Panc1 (cell line): ENCODE measurements at regions not wholly inside any gene's neighbourhood (a gene's known extent, or its start where the extent isn't known, plus 50 kb on each side); places are given as distances from the start of the nearest gene placed in this dataset.

Experiments
- ATAC-seq: fragments of 200-7000 bp; cut with Tn5 transposase; 2 replicates; pipeline ENCODE4 v1.9.1; 2020; ENCODE audit warnings: mild to moderate bottlenecking, moderate library complexity
- BruUV-seq: library from RNA; stranded (reverse); fragments of 400-500 nt; replicated peaks from 2 replicates; lab custom pipeline; 2021; lab: Mats Ljungman, UMichigan
- CTCF ChIA-PET: fragments of 300-600 bp; sonication (Branson Sonifier 250); formaldehyde crosslinking; loops from one replicate; lab custom pipeline; 2022; ENCODE audit warnings: antibody characterized with exemption; lab: Charles Lee
- POLR2A ChIA-PET: fragments of 300-600 bp; sonication (Branson Sonifier 250); formaldehyde crosslinking; loops from one replicate; lab custom pipeline; 2022; ENCODE audit warnings: antibody characterized with exemption; lab: Charles Lee
- DNase-seq: peaks from one replicate; pipeline ENCODE4 v3.0.0-alpha.2; 2010; ENCODE audit warnings: low read depth, low spot score
- H3K27ac ChIP-seq: 2 replicates; pipeline ENCODE4 v1.5.1; 2011; ENCODE audit warnings: mild to moderate bottlenecking, low read length, inconsistent platforms
- H3K27me3 ChIP-seq: fragments of 200-500 bp; sonication (Bioruptor generic); 2 replicates; pipeline ENCODE4 v1.6.0; 2014; ENCODE audit warnings: low read length, inconsistent platforms; ENCODE audit not compliant: control insufficient read depth, insufficient read depth
- H3K36me3 ChIP-seq: fragments of 200-500 bp; sonication (Bioruptor generic); 2 replicates; pipeline ENCODE4 v1.5.1; 2014; ENCODE audit warnings: inconsistent platforms, mild to moderate bottlenecking, low read length, moderate library complexity; ENCODE audit not compliant: control insufficient read depth, insufficient read depth
- H3K4me1 ChIP-seq: 2 replicates; pipeline ENCODE4 v1.5.1; 2011; ENCODE audit warnings: inconsistent platforms, mild to moderate bottlenecking, low read length, moderate library complexity; ENCODE audit not compliant: control insufficient read depth, insufficient read depth
- H3K4me3 ChIP-seq, 2 experiments: 2 replicates each; pipeline ENCODE4 v1.5.1; 2011 to 2012; ENCODE audit warnings: low read depth in 2 of 2, low read length in 2 of 2, mild to moderate bottlenecking in 2 of 2, inconsistent platforms in 1 of 2, moderate library complexity in 1 of 2
- H3K9me3 ChIP-seq: fragments of 200-500 bp; sonication (Bioruptor generic); 2 replicates; pipeline ENCODE4 v1.5.1; 2014; ENCODE audit warnings: low read depth, mild to moderate bottlenecking, inconsistent platforms, low read length, moderate library complexity; ENCODE audit not compliant: control insufficient read depth, insufficient read depth
- CTCF ChIP-seq: fragments of 450-650 bp; IDR thresholded peaks from 2 replicates; pipeline ENCODE4 v1.5.1; 2017; ENCODE audit warnings: mild to moderate bottlenecking
- POLR2AphosphoS5 ChIP-seq: IDR thresholded peaks from 2 replicates; pipeline ENCODE4 v1.6.1; 2012; ENCODE audit warnings: mild to moderate bottlenecking, low read depth, low read length, moderate library complexity
- SIN3A ChIP-seq: IDR thresholded peaks from 2 replicates; pipeline ENCODE4 v1.6.1; 2012; ENCODE audit warnings: low read depth, mild to moderate bottlenecking, low read length, moderate library complexity, borderline replicate concordance; ENCODE audit not compliant: insufficient read depth
- TCF7L2 ChIP-seq: IDR thresholded peaks from 2 replicates; pipeline ENCODE4 v1.6.1; 2011; ENCODE audit warnings: mild to moderate bottlenecking, low read depth, low read length, inconsistent platforms
- in situ Hi-C: cut with HindIII; loops from 2 replicates; pipeline ENCODE4 v1.10.0; 2016; ENCODE audit warnings: low sequenced_read_pairs, low pct_unique_long_range_greater_than_20kb
- intact Hi-C: fragments of 100-400 bp; cut with micrococcal nuclease; formaldehyde crosslinking; loops from one replicate; pipeline ENCODE4 v1.10.0; 2022; ENCODE audit not compliant: unreplicated experiment
- TF ChIP-seq, protein P1 (sequence below), 2 experiments: IDR thresholded peaks; 2 replicates each; pipeline ENCODE4 v1.6.1; 2011 to 2012; ENCODE audit warnings: low read depth in 2 of 2, control low read depth in 1 of 2, low read length in 1 of 2, mild to moderate bottlenecking in 1 of 2, moderate library complexity in 1 of 2; ENCODE audit not compliant: insufficient read depth in 1 of 2

- BruUV-seq = no TSS peak
- Histone ChIP-seq H3K36me3 (no peaks in the 10 kb centered on the region), H3K4me3 (no peak overlapping the region), H3K4me1 (no peaks in the 10 kb centered on the region), H3K27ac (no peak overlapping the region), H3K27me3 (no peaks in the 10 kb centered on the region), H3K9me3 (no peaks in the 10 kb centered on the region)
- TF ChIP-seq CTCF = no peak
- TF ChIP-seq, protein P1, sequence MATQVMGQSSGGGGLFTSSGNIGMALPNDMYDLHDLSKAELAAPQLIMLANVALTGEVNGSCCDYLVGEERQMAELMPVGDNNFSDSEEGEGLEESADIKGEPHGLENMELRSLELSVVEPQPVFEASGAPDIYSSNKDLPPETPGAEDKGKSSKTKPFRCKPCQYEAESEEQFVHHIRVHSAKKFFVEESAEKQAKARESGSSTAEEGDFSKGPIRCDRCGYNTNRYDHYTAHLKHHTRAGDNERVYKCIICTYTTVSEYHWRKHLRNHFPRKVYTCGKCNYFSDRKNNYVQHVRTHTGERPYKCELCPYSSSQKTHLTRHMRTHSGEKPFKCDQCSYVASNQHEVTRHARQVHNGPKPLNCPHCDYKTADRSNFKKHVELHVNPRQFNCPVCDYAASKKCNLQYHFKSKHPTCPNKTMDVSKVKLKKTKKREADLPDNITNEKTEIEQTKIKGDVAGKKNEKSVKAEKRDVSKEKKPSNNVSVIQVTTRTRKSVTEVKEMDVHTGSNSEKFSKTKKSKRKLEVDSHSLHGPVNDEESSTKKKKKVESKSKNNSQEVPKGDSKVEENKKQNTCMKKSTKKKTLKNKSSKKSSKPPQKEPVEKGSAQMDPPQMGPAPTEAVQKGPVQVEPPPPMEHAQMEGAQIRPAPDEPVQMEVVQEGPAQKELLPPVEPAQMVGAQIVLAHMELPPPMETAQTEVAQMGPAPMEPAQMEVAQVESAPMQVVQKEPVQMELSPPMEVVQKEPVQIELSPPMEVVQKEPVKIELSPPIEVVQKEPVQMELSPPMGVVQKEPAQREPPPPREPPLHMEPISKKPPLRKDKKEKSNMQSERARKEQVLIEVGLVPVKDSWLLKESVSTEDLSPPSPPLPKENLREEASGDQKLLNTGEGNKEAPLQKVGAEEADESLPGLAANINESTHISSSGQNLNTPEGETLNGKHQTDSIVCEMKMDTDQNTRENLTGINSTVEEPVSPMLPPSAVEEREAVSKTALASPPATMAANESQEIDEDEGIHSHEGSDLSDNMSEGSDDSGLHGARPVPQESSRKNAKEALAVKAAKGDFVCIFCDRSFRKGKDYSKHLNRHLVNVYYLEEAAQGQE (IDR thresholded peaks at IDR 0.05; ENCODE audit: insufficient read depth in 1 of 2, low read depth in 2 of 2, low read length in 1 of 2) = no peak
- ChIA-PET POLR2A (no interaction called here), CTCF (no interaction called here)
- intact Hi-C loops = no loop called here
- in situ Hi-C loops = no loop called here
- DNase-seq (no peak), ATAC-seq (no peak)
These were observed 78.1 kb upstream of the GRIN2B start for GRCh38 chr12:14059548-14059947.

DNA sequence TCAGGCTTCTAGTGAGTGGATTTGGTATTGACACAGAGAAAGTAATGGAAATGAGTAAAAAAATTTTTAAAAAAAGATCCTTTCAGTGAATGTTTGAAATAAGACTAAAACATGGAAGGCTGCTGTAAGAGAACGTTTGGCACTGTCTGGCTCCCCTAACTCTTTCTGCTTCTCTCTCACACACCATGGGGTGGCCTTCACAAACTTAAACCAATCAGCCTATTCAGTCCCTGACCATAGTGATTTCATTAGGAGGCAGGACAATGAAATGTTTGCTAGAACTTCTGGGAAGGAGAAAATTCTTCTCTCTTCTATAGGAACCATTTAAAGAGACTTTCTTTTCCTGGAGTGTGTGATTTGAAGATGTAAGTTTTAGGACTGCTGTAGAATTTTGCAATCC is 84.2 kb upstream of the GRIN2B start:
- BruUV-seq = no TSS peak
- POLR2A ChIA-PET = no interaction called here
- Histone ChIP-seq H3K4me1 (no peaks in the 10 kb centered on the region), H3K9me3 (no peaks in the 10 kb centered on the region), H3K36me3 (no peaks in the 10 kb centered on the region), H3K27ac (no peak overlapping the region), H3K27me3 (no peaks in the 10 kb centered on the region), H3K4me3 (no peak overlapping the region)
- TF ChIP-seq, protein P1 (IDR thresholded peaks at IDR 0.05; ENCODE audit: insufficient read depth in 1 of 2, low read depth in 2 of 2, low read length in 1 of 2) = no peak
- no peak for TF ChIP-seq SIN3A
- TF ChIP-seq TCF7L2 = no peak
- TF ChIP-seq POLR2AphosphoS5 = no peak
- no peak for TF ChIP-seq CTCF
- ATAC-seq = no peak
- DNase-seq = no peak
- in situ Hi-C loops (no loop called here), intact Hi-C loops (no loop called here)
- CTCF ChIA-PET = no interaction called here
